NCI-H2196 treated with DMSO at 0.1 percent for 48 hours (cell line): ENCODE measurements at regions not wholly inside any gene's neighbourhood (a gene's known extent, or its start where the extent isn't known, plus 50 kb on each side); places are given as distances from the start of the nearest gene placed in this dataset.
"Not testable (repeated sequence)": the region's sequence is repeated elsewhere in the genome, so short reads cannot be mapped to it uniquely, and the experiment has no call there.

Source experiments
- DNase-seq: peaks from one replicate; lab custom pipeline; 2025; ENCODE audit not compliant: unreplicated experiment; lab: John Stamatoyannopoulos, UW

DNA sequence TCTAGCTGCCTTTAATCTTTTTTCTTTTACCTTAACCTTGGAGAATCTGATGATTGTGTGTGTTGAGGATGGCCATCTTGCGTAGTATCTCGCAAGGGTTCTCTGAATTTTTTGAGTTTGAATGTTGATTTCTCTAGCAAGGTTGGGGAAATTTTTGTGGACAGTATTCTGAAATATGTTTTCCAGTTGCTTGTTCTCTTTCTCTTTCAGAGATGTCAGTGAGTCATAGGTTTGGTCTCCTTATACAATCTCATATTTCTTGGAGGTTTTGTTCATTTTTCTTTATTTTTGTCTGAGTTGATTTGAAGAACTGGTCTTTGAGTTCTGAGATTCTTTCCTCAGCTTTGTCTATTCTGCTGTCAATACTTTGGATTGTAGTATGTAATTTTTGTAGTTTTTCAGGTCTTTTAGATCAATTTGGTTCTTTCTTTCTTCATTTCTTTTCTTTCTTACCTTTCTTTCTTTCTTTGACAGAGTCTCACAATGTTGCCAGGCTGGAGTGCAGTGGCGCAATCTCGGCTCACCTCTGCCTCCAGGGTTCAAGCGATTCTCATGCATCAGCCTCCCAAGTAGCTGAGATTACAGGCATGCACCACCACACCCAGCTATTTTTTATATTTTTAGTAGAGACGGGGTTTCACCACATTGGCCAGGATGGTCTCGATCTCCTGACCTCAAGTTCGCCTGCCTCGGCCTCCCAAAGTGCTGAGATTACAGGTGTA, 366.4 kb upstream of the RASGRP1 start:
- DNase-seq: no peak

GRCh38 chr15:38941399-38941953, 376.9 kb upstream of the RASGRP1 start:
- no peak for DNase-seq

- DNase-seq: no peak
Measured at GRCh38 chr15:38944536-38944935, 379.9 kb upstream of the RASGRP1 start.

DNA sequence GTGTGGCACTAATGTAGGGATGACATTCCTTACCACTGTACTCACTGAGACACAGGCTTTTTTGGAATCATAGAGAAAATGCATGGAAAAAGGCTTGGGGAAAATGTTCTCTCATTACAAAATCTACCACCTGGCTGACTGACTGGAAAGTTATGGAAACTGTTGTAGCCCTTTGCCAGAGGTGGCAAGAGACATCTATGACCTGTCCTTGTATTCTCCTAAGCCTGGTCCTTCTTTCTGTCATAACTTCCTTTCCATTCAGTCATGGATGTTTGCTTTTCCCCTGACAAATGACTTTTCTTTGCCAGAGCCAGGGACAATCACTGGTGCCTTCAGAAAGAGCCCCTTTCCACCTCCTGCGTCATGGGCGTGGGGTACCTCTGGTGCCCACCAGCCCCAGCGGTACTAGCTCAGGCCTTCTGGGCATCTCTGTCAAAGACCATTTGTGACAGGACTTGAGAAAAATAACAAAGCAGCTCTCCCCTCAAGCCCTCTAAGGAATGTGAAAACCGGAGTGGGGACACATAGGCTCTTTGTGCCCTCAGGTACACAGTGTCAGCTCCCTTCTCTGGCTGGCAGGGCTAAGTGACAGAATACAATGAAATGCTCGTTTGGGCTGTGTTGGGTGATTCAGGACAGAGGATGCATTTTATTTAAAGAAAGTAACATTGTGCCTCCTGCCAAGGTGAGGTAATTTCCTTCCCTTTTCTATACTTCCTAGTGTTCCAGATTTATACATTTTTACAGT, 381.1 kb upstream of the RASGRP1 start:
- no peak for DNase-seq

DNA sequence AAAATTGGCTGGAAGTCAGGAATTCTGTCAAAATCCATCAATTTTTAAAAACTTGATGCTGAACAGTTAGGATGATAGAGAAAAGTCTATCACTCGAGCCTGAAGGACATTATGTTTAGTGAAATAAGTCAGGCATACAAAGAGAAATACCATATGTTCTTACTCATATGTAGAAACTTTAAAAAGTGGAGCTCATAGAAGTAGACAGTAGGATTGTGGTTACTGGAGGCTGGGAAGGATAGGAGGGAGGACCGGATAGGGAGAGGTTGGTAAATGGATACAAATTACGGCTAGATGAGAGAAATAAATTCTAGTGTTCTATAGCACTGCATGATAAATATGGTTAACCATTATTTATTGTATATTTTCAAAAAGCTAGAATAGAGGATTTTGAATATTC, 389.5 kb upstream of the RASGRP1 start:
- no peak for DNase-seq

DNA sequence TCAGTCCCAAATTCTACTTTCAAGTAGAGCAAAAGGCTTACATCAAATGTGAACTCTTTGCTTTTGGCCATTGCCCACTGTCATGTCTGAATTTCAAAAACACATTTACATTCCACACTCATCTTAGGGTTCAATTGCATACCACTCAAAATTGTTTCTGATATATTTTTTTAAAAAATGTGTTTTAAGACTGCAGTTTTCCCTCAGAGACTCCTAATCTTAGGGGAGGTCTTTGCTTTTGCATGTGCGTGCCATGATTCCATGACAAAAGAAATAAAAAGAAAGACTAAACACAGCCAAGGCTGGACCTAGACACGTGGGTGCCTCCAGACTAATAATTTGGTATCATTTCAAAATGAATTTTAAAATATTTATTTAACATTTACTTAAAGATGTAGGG, 396.8 kb upstream of the RASGRP1 start:
- no peak for DNase-seq

DNA sequence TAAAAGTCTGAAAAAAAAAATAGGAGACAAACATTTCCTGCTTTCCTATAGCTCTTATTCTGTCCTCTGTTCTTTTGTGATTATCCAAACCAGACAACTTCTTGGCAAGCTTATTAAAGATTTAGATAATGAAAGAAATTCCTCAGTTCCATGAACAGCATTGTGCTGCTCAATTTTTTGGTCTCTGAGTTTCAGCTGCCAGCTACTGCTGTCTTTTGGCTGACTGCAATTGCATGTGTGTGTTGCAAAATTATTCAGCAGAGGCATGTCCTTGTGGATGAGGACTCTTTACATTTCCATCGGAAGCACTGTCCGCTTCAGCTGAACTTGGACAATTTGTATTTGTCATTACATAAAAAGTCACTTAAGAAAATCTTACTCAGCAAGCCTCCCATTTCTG, 397.3 kb upstream of the RASGRP1 start:
- DNase-seq: no peak

- DNase-seq: no peak
Measured at GRCh38 chr15:38972831-38973230, 408.2 kb upstream of the RASGRP1 start.

DNA sequence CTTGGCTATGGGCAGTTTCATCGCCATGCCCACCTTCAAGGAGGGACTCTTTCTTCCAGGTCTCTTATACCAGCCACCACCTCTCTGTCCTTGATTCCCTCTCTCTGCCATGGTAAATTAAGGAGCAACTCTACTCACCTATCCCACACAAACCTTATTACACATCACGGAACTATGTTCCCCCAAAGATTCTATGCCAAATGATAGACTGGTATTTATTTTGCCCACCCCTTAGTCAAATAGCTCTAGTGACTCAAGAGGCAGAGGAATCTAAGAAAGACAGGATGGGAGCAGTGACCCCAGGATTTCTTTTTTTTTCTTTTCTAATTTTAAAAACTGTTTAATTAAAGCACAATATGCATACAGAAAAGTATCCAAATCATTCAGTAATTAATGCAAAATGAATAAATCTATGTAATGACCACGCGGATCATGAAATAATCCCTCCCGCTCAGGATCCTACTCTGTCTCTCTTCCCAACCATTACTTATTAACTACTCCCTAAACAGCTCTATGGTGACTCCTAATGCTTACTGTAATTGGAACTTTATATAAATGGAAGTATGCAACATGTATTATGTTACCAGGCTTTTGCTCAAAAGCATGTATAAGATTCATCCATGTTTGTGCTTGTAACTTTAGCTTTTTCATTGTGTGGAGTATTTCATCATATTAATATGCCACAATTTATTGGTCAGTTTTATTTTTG, 410.8 kb upstream of the RASGRP1 start:
- DNase-seq: no peak

- DNase-seq: no peak
Measured at GRCh38 chr15:38991126-38991525, 426.5 kb upstream of the RASGRP1 start.

DNA sequence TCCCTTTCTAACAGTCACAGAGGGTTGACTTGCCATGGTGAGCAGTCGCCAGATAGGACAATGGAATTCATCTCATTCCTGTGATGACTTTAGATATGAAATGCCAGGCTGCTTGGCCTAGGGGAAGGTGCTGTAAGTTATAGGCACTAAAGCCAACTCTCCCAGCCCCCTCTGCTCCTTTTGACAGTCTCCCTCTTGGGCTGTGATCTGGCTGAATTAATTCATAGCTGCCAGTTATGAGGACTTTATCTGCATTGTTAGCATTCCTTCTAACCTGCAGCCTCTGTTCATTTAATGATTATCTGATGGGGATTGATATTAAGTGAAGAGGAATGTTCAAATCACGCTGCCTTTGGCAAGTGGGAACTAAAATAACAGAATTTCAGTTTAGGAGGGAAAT, 427.1 kb upstream of the RASGRP1 start:
- DNase-seq: no peak

- no peak for DNase-seq
Measured at GRCh38 chr15:38992506-38992905, 427.9 kb upstream of the RASGRP1 start.

DNA sequence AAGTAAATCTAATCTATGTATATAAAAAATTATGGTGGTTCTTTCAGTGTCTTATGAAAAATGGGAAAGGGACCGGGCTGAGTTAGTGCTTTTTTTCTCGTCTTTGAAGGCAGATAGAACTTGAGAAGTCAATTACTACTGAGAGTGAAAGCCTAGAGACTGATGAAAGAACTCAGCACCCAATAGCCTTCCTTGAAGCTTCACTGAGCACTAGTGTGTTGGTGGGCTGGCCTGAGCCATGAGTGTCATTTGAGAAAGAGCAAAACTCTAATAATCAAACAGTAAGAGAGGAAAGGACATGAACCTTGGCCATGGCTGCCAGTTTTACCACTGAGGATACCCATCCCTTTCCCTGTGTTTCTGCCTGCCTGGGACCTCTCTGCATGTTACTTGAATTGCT, 428.3 kb upstream of the RASGRP1 start:
- DNase-seq: no peak

DNA sequence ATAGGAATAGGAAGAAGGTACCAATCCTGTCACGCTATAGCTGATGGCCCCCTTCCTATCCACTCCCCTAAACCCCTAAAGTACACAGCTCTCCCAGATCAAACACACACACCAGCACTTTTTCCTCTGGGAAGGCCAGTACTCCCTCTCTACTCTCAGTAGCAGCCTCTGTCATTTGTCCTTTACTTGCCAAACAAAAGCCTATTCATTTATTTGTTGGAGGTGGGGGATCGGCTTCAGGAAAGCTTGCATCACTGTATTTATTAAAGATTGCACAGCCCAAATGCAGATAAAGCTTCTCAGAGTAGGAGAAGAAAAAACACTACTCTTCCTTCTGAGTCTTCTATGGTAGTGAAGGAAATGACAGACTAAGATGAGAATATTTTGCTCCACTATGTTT, 429.7 kb upstream of the RASGRP1 start:
- no peak for DNase-seq

DNA sequence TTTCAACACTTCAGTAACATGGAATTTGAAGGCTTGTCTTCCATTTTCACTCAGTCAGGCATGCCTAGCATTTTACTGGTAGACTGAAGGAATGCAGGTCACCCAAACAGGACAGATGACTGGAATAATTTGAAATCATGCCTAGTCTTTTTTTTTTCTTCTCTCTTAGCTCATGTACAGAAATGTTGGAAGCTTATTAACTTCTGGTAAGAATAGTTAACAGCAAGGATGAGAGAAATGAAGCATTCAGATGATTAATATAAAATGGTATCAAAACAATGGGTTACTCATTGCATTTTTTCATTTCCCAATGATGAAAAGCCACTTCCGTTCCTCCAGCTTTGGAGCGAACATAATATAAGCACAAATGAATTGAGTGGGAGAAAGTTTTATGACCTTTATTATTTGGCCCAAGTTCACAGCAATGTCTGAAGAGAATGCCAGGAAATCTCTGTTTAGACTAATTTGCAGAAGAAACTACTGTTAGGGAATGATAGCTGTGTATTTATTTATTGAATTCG, 431.6 kb upstream of the RASGRP1 start:
- no peak for DNase-seq

- DNase-seq: no peak
Measured at GRCh38 chr15:38997841-38998240, 433.2 kb upstream of the RASGRP1 start.

DNA sequence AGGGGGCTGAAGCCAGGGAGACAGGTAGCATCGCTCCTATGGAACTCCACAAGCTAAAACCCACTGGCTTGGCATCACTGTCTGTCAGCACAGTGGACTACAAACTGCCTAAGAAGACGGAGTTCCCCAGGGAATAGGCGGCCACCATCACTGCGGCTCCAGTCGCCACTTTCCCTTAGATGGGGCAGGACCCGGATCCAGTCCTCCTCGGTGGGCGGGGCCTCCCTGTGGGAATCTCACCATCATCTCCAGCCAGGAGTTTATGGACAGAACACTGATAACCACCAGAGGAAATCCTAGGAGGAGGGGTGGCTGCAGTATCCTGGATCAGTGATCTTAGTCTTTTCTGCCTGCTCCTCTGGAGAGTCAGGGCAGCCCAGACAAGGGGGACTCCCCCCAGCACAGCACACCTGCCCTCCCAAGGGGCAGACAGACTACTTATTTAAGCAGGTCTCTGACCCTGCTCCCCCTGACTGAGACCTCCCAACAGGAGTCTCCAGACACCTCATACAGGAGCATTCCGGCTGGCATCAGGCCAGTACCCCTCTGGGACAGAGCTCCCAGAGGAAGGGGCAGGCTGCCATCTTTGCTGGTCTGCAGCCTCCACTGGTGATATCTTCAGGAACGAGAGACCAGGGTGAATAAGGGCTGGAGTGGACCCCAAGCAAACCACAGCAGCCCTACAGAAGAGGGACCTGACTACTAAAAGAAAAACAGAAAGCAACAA, 435.6 kb upstream of the RASGRP1 start:
- DNase-seq: no peak

DNA sequence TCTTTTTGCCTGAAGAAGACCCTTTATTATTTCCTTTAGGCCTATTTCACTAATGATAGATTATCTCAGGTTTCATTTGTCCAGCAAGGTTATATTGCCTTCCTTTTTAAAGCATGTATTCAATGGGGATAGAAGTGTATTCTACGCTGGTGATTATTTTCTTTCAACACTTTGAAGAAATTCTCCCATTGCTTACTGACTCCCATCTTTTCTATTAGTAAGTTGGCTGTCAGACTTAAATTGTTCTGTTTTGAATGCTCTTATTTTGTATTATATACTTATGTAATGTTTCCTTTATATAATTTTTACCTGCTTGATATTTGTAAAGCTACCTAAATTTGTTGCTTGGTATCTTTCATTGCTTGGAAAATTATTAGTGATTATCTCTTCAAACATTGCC, 445.1 kb upstream of the RASGRP1 start:
- no peak for DNase-seq

- not testable (repeated sequence) for DNase-seq
Measured at GRCh38 chr15:39011066-39011465, 446.5 kb upstream of the RASGRP1 start.

GRCh38 chr15:39013262-39013661, 448.6 kb upstream of the RASGRP1 start:
- no peak for DNase-seq

DNA sequence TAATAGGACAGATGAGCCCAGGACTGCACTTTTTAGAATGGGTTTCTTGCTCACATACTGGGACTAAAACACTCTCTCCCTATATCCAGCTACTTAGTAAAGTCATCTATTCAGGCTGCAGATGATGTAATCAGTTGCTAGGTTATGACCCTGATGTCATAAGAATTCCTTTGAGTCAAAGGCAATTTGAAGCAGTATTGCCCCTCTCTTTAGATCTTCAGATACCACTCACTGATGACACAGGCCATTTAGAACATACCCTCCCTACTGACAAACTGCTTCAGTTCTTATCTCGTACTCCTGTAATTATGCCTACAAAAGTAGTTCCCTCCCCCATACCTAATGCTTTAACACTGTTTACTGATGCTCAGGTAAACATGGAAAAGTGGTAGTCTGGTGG, 450.1 kb upstream of the RASGRP1 start:
- no peak for DNase-seq
